IMR-90 (cell line): ENCODE measurements at regions not wholly inside any gene's neighbourhood (a gene's known extent, or its start where the extent isn't known, plus 50 kb on each side); places are given as distances from the start of the nearest gene placed in this dataset.

Experiments
- ATAC-seq: fragments of 200-7000 bp; cut with Tn5 transposase; 2 replicates; pipeline ENCODE4 v1.9.1; 2020; ENCODE audit warnings: low read depth, mild to moderate bottlenecking, moderate library complexity
- BruUV-seq: library from RNA; stranded (reverse); fragments of 400-500 nt; replicated peaks from 2 replicates; lab custom pipeline; 2021; lab: Mats Ljungman, UMichigan
- CTCF ChIA-PET: fragments of 300-600 bp; formaldehyde crosslinking; extraction: SDS; loops from one replicate; lab custom pipeline; 2021; ENCODE audit warnings: antibody characterized with exemption; lab: Yijun Ruan, JAX
- POLR2A ChIA-PET: fragments of 300-600 bp; sonication (Branson Sonifier 250); formaldehyde crosslinking; loops from one replicate; lab custom pipeline; 2022; ENCODE audit warnings: antibody characterized with exemption; ENCODE audit not compliant: unreplicated experiment; lab: Charles Lee
- DNase-seq: peaks from one replicate; pipeline ENCODE4 v3.0.0; 2013
- H2AFZ ChIP-seq: replicated peaks from 2 replicates; pipeline ENCODE3; 2013; ENCODE audit warnings: low read length, mild to moderate bottlenecking; ENCODE audit not compliant: poor library complexity
- H2AK5ac ChIP-seq: 2 replicates; pipeline ENCODE4 v1.6.1; 2013; ENCODE audit warnings: low read depth, low read length, inconsistent platforms
- H2AK9ac ChIP-seq: replicated peaks from 2 replicates; pipeline ENCODE3; 2013; ENCODE audit warnings: mild to moderate bottlenecking, low read depth, low read length, moderate library complexity; ENCODE audit not compliant: poor library complexity
- H2BK120ac ChIP-seq: 2 replicates; pipeline ENCODE4 v1.6.1; 2013; ENCODE audit warnings: low read depth, low read length, inconsistent platforms
- H2BK15ac ChIP-seq: 3 replicates; pipeline ENCODE4 v1.6.1; 2013; ENCODE audit warnings: low read depth, low read length, inconsistent platforms
- H2BK20ac ChIP-seq: 2 replicates; pipeline ENCODE4 v1.6.1; 2013; ENCODE audit warnings: low read depth, mild to moderate bottlenecking, inconsistent platforms, low read length, moderate library complexity
- H2BK5ac ChIP-seq: 2 replicates; pipeline ENCODE4 v1.6.1; 2013; ENCODE audit warnings: mild to moderate bottlenecking, low read depth, low read length, inconsistent platforms; ENCODE audit not compliant: poor library complexity, severe bottlenecking
- H3K14ac ChIP-seq: replicated peaks from 2 replicates; pipeline ENCODE4 v1.6.1; 2013; ENCODE audit warnings: low read depth, low read length, inconsistent platforms
- H3K18ac ChIP-seq: 2 replicates; pipeline ENCODE4 v1.6.1; 2013; ENCODE audit warnings: low read depth, low read length, control low read depth
- H3K23ac ChIP-seq: 2 replicates; pipeline ENCODE4 v1.6.1; 2013; ENCODE audit warnings: low read depth, low read length, inconsistent platforms
- H3K27ac ChIP-seq: 2 replicates; pipeline ENCODE4 v1.5.1; 2013; ENCODE audit warnings: mild to moderate bottlenecking, control low read depth, low read length; ENCODE audit not compliant: insufficient read depth
- H3K27me3 ChIP-seq: 2 replicates; pipeline ENCODE4 v1.6.1; 2013; ENCODE audit warnings: low read length; ENCODE audit not compliant: control insufficient read depth, insufficient read depth
- H3K36me3 ChIP-seq: 2 replicates; pipeline ENCODE4 v1.6.1; 2013; ENCODE audit warnings: low read length, mixed read lengths; ENCODE audit not compliant: control insufficient read depth, insufficient read depth
- H3K4ac ChIP-seq: 2 replicates; pipeline ENCODE4 v1.6.1; 2013; ENCODE audit warnings: low read depth, low read length, inconsistent platforms
- H3K4me1 ChIP-seq: 2 replicates; pipeline ENCODE4 v1.6.1; 2013; ENCODE audit warnings: low read length, mixed read lengths; ENCODE audit not compliant: control insufficient read depth, insufficient read depth
- H3K4me2 ChIP-seq: 2 replicates; pipeline ENCODE4 v1.6.1; 2013; ENCODE audit warnings: low read depth, mild to moderate bottlenecking, control low read depth, low read length, moderate library complexity
- H3K4me3 ChIP-seq: 2 replicates; pipeline ENCODE4 v1.5.1; 2013; ENCODE audit warnings: low read depth, mild to moderate bottlenecking, control low read depth, low read length, moderate library complexity; ENCODE audit not compliant: insufficient read depth
- H3K56ac ChIP-seq: 2 replicates; pipeline ENCODE4 v1.6.1; 2013; ENCODE audit warnings: low read length, inconsistent platforms; ENCODE audit not compliant: insufficient read depth; ENCODE audit errors: extremely low read depth
- H3K79me1 ChIP-seq, 2 experiments: 2 replicates each; pipeline ENCODE4 v1.6.1; 2013; ENCODE audit warnings: low read length in 2 of 2, inconsistent platforms in 1 of 2, low read depth in 1 of 2
- H3K9ac ChIP-seq: 2 replicates; pipeline ENCODE4 v1.6.1; 2013; ENCODE audit warnings: low read depth, low read length, control low read depth
- H3K9me1 ChIP-seq: 2 replicates; pipeline ENCODE4 v1.6.1; 2013; ENCODE audit warnings: low read length, inconsistent platforms; ENCODE audit not compliant: insufficient read depth
- H3K9me3 ChIP-seq: 2 replicates; pipeline ENCODE4 v1.6.1; 2013; ENCODE audit warnings: low read length; ENCODE audit not compliant: control insufficient read depth, insufficient read depth
- H4K20me1 ChIP-seq: 2 replicates; pipeline ENCODE4 v1.6.1; 2013; ENCODE audit warnings: low read length, inconsistent platforms; ENCODE audit not compliant: insufficient read depth
- H4K5ac ChIP-seq: 2 replicates; pipeline ENCODE4 v1.6.1; 2013; ENCODE audit warnings: mild to moderate bottlenecking, low read depth, low read length, control low read depth
- H4K8ac ChIP-seq, 2 experiments: 2 replicates each; pipeline ENCODE4 v1.6.1; 2013; ENCODE audit warnings: low read depth in 2 of 2, low read length in 2 of 2, control low read depth in 1 of 2, inconsistent platforms in 1 of 2
- H4K91ac ChIP-seq: 2 replicates; pipeline ENCODE4 v1.6.1; 2013; ENCODE audit warnings: low read depth, low read length, inconsistent platforms; ENCODE audit not compliant: insufficient read depth
- BHLHE40 ChIP-seq: fragments of 150-350 bp; IDR thresholded peaks from 2 replicates; pipeline ENCODE4 v1.6.1; 2016; ENCODE audit warnings: mild to moderate bottlenecking, low read depth, low read length
- CTCF ChIP-seq: conservative IDR thresholded peaks from 2 replicates; pipeline ENCODE4 v1.5.1; 2012; ENCODE audit warnings: mild to moderate bottlenecking, low read depth, low read length, improper control_type of control experiment
- RAD21 ChIP-seq: IDR thresholded peaks from 2 replicates; pipeline ENCODE4 v1.6.1; 2012; ENCODE audit warnings: low read length, improper control_type of control experiment
- dilution Hi-C: fragments of 300-500 bp; cut with HindIII; formaldehyde crosslinking; loops from one replicate; pipeline ENCODE4 v1.14.3; 2018; ENCODE audit warnings: low sequenced_read_pairs; ENCODE audit not compliant: unreplicated experiment
- in situ Hi-C: fragments of 300-500 bp; cut with MboI; formaldehyde crosslinking; loops from 3 replicates; pipeline ENCODE4 v1.14.3; 2019; ENCODE audit warnings: low sequenced_read_pairs, inconsistent platforms, mixed read lengths
- intact Hi-C: fragments of 100-400 bp; cut with micrococcal nuclease; formaldehyde crosslinking; loops from 2 replicates; pipeline ENCODE4 v1.10.0; 2022

- no peak overlapping the region for H3K23ac ChIP-seq
- H3K27me3 ChIP-seq = no peaks in the 10 kb centered on the region
- H4K8ac ChIP-seq = no peak overlapping the region
- intact Hi-C loops (no loop called here), dilution Hi-C loops (no loop called here), in situ Hi-C loops (no loop called here)
- no peak overlapping the region for H2BK5ac ChIP-seq
- ChIA-PET POLR2A (no interaction called here), CTCF (no interaction called here)
- H4K20me1 ChIP-seq = no peaks in the 10 kb centered on the region
- H3K4me1 ChIP-seq = peaks cover 2% of the 10 kb centered on the region; the same call in 1 of the 2 replicates
- no peak overlapping the region for H3K56ac ChIP-seq
- no peak overlapping the region for H2BK20ac ChIP-seq
- TF ChIP-seq RAD21 (peak; percentile 19; the same call in 1 of the 2 replicates), CTCF (peak; percentile 31), BHLHE40 (no peak)
- no peaks in the 10 kb centered on the region for H3K79me1 ChIP-seq
- H4K5ac ChIP-seq = no peak overlapping the region
- H2BK15ac ChIP-seq = no peak overlapping the region
- no peak overlapping the region for H3K18ac ChIP-seq
- H2AK5ac ChIP-seq = no peak overlapping the region
- no peak overlapping the region for H3K4ac ChIP-seq
- H3K36me3 ChIP-seq = no peaks in the 10 kb centered on the region
- H2BK120ac ChIP-seq = no peak overlapping the region
- no peaks in the 10 kb centered on the region for H3K9me1 ChIP-seq
- H3K27ac ChIP-seq = no peak overlapping the region
- H2AK9ac ChIP-seq = no peak overlapping the region
- H4K91ac ChIP-seq = no peak overlapping the region
- H3K4me3 ChIP-seq = no peak overlapping the region
- DNase-seq = peak; percentile 50
- no peak overlapping the region for H2AFZ ChIP-seq
- no peak overlapping the region for H3K9ac ChIP-seq
- ATAC-seq = no peak
- no peak overlapping the region for H3K14ac ChIP-seq
- no peak overlapping the region for H3K4me2 ChIP-seq
- no TSS peak for BruUV-seq
- H3K9me3 ChIP-seq = no peaks in the 10 kb centered on the region
These were observed 136.4 kb upstream of the PCDH9 start for GRCh38 chr13:67366533-67366932.
